ENCODE measurements at regions not wholly inside any gene's neighbourhood (a gene's known extent, or its start where the extent isn't known, plus 50 kb on each side); places are given as distances from the start of the nearest gene placed in this dataset.
"Not testable (repeated sequence)": the region's sequence is repeated elsewhere in the genome, so short reads cannot be mapped to it uniquely, and the experiment has no call there.

DNA sequence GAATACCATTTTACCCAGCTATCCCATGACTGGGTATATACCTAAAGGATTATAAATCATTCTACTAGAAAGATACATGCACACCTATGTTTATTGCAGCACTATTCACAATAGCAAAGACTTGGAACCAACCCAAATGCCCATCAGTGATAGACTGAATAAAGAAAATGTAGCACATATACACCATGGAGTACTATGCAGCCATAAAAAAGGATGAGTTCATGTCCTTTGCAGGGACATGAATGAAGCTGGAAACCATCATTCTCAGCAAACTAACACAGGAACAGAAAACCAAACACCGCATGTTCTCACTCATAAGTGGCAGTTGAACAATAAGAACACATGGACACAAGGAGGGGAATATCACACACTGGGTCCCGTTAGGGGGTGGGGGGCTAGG is 191.9 kb upstream of the POU5F2 start:
- intact Hi-C loops (cut with micrococcal nuclease), result not testable (repeated sequence)

DNA sequence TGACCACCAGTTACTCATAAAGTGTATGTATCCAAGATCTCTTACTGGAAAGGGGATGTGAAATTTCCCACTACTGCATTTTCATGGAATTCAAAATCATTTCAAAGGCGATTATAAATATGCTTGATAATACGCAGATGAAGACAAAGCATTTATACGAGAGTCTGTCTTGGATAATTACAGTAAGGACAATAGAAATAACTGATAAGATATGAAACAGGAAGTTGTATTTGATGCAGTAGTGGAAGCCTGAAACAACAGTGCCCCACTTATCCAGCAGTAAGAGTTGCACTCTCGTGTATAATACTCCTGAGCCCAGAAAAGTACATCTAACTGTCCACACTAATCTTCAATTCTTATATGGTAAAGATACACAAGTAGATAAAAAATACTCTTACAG is 188.7 kb upstream of the POU5F2 start:
- intact Hi-C loops (cut with micrococcal nuclease), result no loop called here

DNA sequence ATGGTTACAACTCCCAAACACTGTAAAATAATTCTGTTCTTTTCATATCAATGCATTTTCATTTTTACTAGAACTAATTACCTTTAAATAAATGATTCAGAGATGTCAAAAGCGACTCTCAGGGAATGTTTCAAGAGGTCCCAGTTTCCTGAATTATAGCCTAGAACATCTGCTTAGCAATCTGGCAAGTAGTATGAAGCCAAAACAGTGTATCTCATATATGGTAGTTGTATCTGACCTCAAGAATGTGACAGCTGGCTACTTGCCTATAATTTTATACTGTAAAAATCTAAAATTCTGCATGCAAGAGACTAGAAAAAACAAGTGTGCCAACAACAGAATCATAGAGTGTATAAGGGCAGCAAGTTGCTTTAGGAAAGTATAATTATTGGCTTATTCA is 187.7 kb upstream of the POU5F2 start:
- intact Hi-C loops (cut with micrococcal nuclease), result no loop called here

DNA sequence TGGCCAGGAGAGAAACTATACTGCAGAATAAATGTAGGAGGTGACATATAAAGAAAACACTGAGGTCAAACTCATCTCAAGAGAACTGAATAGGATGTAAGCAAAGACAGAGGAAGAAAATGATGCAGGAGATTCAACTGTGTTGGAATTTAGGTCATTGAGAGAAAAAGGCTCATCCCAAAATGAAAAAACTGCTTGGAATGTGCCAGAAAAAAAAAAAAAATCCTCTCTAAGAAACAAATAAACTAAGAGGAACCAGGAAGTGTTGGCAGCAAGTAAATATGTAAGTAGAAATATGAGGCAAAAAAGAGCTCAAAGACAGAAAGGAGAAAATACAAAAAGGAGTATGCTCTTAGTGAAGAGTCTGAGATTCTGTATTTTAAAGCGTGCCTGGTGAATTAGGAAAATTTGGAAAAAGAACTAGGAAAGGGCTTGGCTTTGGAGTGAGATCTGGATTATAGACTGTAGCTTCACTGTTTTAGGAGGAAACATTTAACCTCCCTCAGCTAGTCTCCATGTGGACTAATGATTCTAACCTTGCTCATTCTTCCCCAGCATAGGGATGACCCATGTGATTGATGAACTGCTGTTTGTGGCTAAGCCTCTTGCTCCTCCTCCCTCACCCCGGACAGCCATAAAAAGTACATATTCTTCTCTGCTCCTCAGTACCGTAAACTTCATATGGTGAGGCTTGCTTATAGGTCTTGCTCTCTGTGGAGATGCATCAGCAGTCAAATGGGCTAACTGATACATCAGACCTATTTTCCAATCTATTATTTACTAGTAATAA is 185.6 kb upstream of the POU5F2 start:
- intact Hi-C loops (cut with micrococcal nuclease), result no loop called here

DNA sequence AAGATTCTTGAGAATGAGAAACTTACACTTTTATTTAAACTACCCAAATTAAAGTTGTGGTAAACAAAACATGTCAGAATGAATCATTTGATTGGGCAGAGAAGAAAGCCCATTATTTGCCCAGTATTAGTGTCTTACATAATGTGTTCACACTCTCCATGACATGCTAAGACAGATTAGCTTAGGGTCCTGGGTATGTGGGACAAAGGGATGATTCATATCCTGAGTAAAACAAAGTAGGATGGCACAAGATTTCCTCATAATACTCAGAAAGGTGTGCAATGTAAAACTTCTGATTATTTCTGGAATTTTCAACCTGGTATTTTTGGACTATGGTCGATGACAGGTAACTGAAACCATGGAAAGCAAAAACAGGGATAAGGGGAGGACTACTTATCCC is 183.9 kb upstream of the POU5F2 start:
- intact Hi-C loops (cut with micrococcal nuclease), result no loop called here

DNA sequence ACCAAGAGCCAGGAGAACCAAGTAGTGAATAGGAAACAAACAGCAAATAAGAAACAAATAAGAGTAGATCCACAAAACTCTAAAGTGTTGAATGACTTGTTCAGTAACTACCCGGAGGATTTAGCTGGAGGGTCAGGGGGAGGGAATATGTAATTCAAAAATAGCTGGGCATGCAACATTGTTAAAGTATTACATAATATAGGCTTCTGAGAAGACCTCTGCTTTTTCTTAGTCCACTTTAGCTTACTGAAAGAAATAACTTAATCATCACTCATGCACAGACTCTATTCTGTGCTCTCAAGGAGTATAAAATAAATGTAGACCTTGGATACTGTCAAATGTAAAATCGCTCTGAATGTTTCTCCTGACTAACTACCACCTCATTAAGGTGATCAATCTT is 183.2 kb upstream of the POU5F2 start:
- intact Hi-C loops (cut with micrococcal nuclease), result no loop called here

DNA sequence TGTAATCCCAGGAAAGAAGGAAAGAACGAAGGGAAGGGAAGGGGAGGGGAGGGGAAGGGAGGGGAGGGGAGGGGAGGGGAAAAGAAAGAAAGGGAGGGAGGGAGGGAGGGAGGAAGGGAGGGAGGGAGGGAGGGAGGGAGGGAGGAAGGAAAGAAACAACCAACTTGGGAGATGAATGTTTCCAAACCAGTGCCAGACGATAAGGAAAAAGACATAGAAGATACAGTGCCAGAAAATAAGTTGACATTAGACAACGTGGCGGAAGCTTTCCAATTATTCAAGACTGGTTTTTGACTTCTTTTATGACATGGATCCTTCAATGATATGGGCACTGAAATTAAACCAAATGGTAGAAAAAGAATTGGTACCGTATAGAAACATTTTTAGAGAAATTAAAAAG is 181.2 kb upstream of the POU5F2 start:
- intact Hi-C loops (cut with micrococcal nuclease), result no loop called here

DNA sequence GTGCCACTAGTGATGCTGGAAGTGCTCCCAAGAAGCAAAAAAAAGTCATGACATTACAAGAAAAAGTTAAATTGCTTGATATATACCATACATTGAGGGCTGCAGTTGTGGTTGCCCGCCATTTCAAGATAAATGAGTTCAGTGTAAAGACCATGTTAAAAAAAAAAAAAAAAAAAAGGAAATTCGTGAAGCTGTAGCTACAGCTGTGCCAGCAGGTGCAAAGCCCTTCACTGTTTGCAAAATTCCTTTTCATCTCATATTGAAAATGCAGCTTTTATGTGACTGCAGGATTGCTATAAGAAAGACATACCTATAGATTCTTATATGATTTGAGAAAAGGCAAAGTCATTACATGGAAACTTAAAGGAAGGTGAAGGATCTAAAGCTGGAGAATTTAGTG is 179.6 kb upstream of the POU5F2 start:
- intact Hi-C loops (cut with micrococcal nuclease), result no loop called here

DNA sequence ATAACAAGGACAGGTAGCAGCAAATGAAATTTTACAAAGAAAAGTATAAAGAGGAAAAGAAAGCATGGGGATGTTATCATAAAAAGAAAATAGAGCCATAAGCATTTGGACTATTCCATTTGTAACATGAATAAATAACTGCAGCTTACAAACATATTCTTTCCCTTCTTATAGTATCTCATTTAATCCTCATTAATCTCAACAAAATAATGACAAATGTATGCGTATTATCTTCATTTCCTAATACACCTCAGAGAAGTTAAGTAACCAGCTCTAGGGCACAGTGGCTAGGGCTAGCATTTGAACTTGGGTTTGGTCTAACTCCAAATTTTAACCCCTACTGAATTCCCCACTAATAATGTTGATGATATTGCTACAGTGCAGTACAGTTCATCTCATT is 175.5 kb upstream of the POU5F2 start:
- intact Hi-C loops (cut with micrococcal nuclease), result loop anchor here (5.0 kb wide), 1 partner anchor 115 kb away; no protein-coding TSS in a partner anchor

DNA sequence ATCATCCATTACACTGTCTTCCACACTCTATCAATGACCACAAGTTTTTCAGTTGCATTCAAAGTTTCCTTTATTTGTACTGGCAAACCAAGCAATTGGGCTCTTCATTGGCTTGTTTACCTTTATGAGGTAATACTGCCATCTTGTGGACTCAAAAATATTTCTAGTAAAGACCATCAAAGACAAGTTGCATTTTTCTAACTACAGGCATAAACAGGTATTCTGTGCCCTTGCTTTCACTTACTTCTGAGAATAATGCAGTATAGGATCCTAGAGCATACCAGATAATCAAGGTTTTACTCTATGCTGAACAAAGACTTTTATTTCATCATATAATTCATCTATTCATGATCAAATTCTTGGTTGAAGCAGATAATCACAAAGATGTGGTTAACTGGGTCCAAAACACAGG is 173.7 kb upstream of the POU5F2 start:
- intact Hi-C loops (cut with micrococcal nuclease), result loop anchor here (1.0 to 5.0 kb wide), 6 partner anchors 113 to 936 kb away; partner anchors contain the start of gene NR2F1-AS1

DNA sequence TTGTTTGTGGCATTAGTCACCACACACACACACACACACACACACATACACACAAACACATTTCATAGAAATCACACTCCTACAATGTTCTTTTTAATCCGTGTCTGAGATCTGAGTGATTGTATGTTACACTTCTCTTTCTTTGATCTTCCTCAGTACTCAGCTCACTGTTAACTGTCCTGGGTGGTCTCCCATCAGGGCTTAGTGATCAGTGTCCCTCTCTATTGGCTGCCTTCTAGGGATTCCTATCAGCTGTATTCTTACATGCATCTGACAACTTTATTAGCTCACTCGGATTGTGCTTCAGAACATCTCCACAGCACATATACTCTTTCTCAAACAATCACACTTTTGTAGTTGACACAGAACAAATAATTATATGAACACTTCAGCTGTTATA is 170.2 kb upstream of the POU5F2 start:
- intact Hi-C loops (cut with micrococcal nuclease), result no loop called here

DNA sequence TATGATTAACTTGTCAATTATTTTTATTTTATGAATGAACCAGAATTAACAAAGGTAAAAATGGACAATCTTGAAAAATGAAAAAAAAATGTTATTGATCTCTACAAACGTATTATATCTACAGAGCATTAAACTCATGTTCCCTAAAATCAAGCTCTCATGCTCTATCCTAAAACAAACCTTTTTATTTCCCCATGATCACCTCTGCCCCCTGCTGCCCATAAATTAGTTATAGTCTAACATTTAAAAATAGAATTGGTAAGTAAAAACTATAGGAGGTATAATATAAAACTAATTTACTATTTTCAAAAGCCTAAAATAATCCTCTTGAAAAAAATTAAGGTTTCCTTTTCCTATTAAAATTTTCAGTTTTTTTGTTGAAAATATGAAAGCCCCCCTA is 168.0 kb upstream of the POU5F2 start:
- intact Hi-C loops (cut with micrococcal nuclease), result no loop called here

DNA sequence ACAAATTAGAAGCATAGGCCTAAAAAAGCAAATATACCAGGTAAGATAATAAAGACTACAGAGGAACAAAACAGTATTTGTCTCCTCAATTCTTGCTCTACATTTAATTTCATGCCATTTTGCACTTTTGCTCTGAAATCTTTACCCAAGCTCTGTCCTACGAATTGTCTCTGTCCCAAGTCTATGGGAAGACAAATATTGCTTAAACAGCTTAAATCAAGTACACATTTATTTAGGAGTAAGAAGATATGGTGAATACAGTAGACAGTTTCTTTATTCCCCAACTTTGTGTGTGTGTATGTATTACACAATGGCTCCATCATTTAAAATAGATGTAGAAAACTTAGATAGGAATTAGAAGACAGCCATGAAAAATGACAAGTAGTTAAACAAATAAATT is 163.5 kb upstream of the POU5F2 start:
- intact Hi-C loops (cut with micrococcal nuclease), result no loop called here

DNA sequence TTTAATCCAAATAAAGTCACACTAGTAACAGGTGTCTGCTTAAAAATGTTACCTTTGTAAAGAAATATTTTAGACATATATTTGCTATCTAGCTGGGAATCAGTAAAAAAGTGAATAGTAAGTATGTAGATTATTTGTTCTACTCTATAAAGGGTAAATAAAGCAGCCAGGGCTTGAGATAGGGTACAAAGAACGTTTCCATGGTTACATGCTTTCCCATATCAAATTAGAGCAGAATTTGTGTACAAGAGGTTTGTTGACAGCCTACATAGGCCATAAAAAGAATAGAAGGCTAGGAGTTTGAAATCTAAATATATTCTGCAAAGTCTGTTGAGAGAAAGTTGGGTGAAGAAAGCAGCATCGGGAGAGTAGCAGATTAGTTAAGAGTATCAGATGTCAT is 160.9 kb upstream of the POU5F2 start:
- intact Hi-C loops (cut with micrococcal nuclease), result no loop called here

DNA sequence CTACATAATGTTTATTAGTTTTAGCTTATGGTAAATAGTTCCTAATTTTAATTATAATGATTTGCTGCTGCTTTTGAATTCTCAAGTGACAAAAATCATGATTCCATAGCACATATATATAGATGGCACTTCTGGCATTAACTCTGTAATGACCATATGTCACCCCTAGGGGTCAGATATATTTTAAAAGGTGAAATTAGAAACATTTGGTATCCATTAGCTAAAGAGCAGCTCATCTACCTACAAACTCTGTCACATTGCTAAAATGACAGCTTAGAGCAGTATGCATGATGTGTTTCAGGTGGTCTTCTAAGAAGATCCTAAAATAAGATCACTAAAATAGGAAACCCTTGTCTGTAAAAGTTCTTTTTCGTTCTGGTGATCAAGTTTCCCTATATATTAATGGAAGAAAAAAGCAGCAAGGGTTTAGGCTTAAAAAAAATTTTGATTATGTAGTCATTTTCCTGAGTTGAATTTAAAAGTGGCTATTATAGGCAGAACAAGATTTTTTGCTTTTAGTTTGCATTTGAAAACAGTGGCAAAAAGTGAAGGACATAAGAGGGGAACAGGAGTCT is 157.7 kb upstream of the POU5F2 start:
- intact Hi-C loops (cut with micrococcal nuclease), result no loop called here

DNA sequence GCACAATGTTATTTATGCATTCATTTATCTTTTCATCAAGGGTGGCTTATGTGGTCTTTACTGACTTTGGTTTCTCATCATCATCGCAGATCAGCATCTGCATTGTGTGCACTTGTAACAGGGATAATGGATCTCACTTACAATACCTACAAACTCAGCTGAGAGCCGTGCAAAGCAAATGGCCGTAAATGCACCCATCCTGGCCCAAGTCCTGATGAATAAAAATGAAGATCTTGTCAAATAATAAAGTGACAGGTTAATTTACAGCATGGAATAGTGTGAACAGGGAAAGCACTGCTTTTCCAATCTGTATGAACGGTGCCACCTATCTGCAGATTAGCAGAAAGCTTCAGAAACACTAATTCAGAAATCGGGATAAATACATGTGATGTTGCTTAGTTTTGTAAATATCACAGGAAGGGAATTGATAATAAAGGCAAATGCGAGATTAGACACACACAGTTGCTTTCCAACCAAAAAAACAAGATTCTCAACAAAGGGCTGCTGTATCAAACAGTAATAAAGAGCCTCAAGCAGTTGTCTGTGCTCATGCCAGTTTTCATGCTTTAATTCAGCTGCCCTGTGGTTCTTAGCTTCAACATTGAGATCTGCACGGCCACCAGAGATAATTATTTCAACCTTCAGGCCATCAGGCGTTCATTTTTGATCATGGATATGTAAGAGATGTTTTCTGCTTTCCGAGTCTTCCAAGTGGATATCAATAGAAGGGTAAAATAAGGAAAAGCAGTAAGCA is 153.4 kb upstream of the POU5F2 start:
- intact Hi-C loops (cut with micrococcal nuclease), result no loop called here

DNA sequence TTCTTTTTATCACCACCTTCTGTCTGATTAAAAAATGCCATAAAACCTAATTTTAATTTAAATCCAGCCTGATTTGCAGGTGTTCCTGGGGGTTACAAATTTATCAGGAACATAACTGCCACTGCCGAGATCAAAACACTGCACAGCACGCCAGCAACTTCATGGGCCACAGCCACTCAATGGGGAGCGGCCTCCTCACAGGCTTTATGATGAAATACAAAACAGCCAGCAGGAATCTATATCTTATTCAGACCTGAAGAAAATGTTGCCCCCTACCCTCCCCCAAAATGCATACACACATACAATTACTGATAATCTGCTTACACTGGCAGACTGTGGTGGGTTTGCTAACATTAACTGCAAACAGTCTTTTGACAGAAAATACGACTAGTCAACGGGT is 151.7 kb upstream of the POU5F2 start:
- intact Hi-C loops (cut with micrococcal nuclease), result no loop called here

DNA sequence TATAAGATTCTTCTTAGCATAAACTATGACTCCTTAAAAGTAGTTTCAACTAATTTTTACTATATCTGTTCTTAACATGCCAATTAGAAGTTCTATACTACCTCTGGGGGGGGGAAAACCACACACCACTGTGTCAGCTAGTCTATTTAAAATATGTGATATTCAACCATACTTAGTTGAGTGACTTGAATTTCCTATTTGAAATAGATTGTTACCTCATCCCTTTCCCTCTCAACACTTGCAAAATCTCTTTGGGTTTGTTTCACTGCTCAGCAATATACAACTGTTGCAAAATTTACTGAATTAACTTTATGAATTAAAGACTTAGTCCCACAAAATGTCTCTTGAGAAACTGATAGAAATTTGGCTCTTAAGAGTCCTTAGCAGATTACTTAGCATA is 151.1 kb upstream of the POU5F2 start:
- intact Hi-C loops (cut with micrococcal nuclease), result no loop called here

DNA sequence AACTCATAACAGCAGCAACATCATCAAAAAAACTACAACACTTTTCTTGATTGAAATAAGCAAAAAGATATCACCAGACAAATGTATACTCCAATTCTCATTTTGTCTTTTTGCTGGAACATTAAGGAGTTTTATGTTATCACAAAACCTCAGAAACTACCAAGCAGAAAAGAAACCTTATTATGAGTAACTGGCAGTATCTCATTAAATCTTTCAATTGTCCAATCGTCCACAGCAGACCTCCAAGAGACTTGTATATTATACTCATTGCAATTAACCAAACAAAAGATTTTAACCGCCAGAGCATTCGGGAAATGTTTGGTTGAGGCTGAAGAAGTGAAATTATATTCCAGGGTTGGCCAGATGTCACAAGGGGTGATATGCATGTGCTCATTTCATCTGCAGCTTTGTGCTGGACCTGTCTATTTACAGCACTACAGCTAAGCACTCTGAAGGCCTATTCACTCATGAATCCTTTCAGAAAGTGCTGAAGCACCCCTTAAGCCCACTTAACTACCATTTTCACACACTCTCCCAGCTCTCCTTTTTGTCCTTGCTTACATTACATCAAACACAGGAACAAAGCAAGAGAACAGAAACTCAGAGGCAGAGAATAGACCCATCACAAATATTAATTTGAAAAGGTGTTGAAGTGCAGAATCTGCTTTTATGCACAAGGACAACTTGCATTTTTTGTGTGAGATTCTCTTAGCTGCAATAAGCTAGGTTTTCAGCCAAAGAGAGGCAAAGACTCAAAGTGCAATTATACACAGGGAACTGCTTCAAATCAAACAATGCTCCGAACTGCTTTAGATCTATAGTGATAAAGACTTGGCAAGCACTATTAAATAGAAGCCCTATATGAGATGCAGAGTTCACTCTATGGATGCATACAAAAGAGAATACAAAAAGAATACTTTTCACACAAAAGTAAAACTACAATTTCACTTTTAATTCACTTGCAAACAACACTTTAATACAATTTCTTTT is 150.4 kb upstream of the POU5F2 start:
- intact Hi-C loops (cut with micrococcal nuclease), result no loop called here

DNA sequence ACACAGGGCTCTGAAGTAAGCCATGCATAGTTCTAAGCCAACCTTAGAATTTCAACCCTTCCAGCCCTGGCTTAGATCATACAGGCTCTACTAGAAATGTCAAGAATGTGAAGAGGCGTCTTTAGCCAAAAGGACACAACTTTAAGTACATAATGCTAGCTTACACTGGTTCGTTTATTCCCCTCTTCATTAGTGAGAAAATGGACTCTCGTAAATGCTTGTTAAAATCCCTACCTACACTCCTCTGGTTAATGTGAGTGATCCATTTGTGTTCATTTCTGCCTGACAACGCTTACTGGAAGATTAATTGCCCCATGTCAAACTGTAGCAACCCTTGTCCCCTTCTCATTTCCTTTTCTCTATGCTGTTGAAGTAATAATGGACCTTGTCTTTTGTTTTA is 149.3 kb upstream of the POU5F2 start:
- intact Hi-C loops (cut with micrococcal nuclease), result no loop called here

DNA sequence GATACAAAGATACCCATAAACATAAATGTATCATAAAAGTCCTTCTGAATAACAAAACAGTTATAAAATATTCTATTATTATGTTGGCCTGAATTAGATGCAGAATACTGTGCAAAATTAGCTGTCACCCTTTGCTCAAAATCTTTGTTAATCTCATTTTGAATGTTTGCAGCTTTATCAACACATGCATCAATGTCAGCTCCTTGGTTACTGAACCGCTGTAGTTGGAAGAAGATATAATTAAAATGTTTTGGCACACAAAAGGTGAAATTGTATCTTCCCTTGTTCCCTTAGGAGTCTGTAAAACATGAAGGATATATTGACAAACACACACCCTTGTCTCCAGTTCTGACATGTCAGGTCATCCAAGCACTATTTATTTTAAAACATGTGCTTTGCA is 146.3 kb upstream of the POU5F2 start:
- intact Hi-C loops (cut with micrococcal nuclease), result loop anchor here (2.0 kb wide), 1 partner anchor 907 kb away; no protein-coding TSS in a partner anchor

Measured in T-helper 1 cell treated with Interleukin-12 subunit alpha and Interleukin-12 subunit beta and Interleukin-4 antibody, amounts not matched to agents 30 ng/mL and 1 ng/mL, for 36 hours (primary cell).